ENCODE measurements at regions not wholly inside any gene's neighbourhood (a gene's known extent, or its start where the extent isn't known, plus 50 kb on each side); places are given as distances from the start of the nearest gene placed in this dataset.

DNA sequence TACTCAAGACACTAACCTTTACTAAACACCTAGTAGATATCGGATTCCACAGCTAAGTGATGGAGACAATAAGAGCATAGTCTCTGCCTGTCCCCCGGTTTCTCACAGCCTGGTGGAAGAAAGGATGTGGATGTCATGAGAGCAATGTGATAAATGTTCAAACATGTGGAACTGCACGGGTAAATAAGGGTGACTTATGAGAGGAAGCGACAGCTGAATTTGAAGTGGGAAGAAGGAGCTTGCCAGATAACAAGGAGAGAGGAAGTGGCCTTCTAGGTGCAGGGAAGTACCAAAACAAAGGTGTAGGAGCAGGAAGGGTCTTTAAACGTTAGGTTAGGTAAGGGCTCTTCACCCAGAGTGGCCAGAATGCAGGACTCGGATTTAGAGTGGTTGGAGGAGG lies 178.6 kb upstream of the NRIP1 start:
- no peaks in the 10 kb centered on the region for H3K79me2 ChIP-seq (ENCODE audit: insufficient read depth, low read length)
- DNase-seq (ENCODE audit: low spot score) (no peak), ATAC-seq (no peak), FAIRE-seq (no peak)
- BruUV-seq (replicated peaks): no TSS peak
- WGBS (ENCODE audit: low lambda C conversion rate): 72% methylated on average over 6 of the region's 6 CpGs
- H3K27me3 ChIP-seq (ENCODE audit: control insufficient read depth in 1 of 2, insufficient read depth in 2 of 2, low read length in 2 of 2): peaks cover 0 to 1% of the 10 kb centered on the region in 2 experiments; a peak in 1 of 5 replicates
- no peaks in the 10 kb centered on the region for H4K20me1 ChIP-seq (ENCODE audit: insufficient read depth, low read length)
- H3K4me1 ChIP-seq (ENCODE audit: insufficient read depth, low read length): peaks cover 10% of the 10 kb centered on the region
- no peaks in the 10 kb centered on the region for H3K9me3 ChIP-seq (ENCODE audit: low read length)
- H3K4me3 ChIP-seq (replicated peaks in 1 of 3; ENCODE audit: insufficient read depth in 1 of 3, low read depth in 2 of 3, low read length in 3 of 3): no peak overlapping the region
- CTCF ChIA-PET (ENCODE audit: low intra/inter-chr PET ratio, low total read pairs): no interaction called here
- H2AFZ ChIP-seq (ENCODE audit: low read length): no peak overlapping the region
- in situ Hi-C loops (cut with HindIII; ENCODE audit: extremely low pct_ligation_motif_present, low pct_unique_long_range_greater_than_20kb) (no loop called here), intact Hi-C loops (cut with micrococcal nuclease; ENCODE audit: unreplicated experiment) (no loop called here)
- no peak overlapping the region for H3K9ac ChIP-seq (ENCODE audit: insufficient read depth, low read depth, low read length)
- POLR2A ChIA-PET: no interaction called here
- TF ChIP-seq ZNF484 (CRISPR knock-in tag; IDR thresholded peaks at IDR 0.05; ENCODE audit: borderline replicate concordance, low read depth) (no peak), TOE1 (CRISPR knock-in tag; IDR thresholded peaks at IDR 0.05) (no peak), ZNF34 (CRISPR knock-in tag; IDR thresholded peaks at IDR 0.05; ENCODE audit: borderline replicate concordance) (no peak), KLF16 (CRISPR knock-in tag; IDR thresholded peaks at IDR 0.05) (no peak), MXI1 (IDR thresholded peaks at IDR 0.05; ENCODE audit: borderline replicate concordance, low read depth, low read length) (no peak), ZFX (CRISPR knock-in tag; IDR thresholded peaks at IDR 0.05; ENCODE audit: low read depth) (no peak), PCBP1 (IDR thresholded peaks at IDR 0.05; ENCODE audit: borderline replicate concordance, low read depth, low read length) (no peak)
- TF ChIP-seq, protein P1, sequence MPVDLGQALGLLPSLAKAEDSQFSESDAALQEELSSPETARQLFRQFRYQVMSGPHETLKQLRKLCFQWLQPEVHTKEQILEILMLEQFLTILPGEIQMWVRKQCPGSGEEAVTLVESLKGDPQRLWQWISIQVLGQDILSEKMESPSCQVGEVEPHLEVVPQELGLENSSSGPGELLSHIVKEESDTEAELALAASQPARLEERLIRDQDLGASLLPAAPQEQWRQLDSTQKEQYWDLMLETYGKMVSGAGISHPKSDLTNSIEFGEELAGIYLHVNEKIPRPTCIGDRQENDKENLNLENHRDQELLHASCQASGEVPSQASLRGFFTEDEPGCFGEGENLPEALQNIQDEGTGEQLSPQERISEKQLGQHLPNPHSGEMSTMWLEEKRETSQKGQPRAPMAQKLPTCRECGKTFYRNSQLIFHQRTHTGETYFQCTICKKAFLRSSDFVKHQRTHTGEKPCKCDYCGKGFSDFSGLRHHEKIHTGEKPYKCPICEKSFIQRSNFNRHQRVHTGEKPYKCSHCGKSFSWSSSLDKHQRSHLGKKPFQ (CRISPR knock-in tag; IDR thresholded peaks at IDR 0.05; ENCODE audit: insufficient replicate concordance): no peak
- no peak overlapping the region for H3K4me2 ChIP-seq (ENCODE audit: low read depth, low read length)
- no peak overlapping the region for H3K27ac ChIP-seq (ENCODE audit: extremely low read length, insufficient read depth, low read length)
- no peaks in the 10 kb centered on the region for H3K36me3 ChIP-seq (replicated peaks in 1 of 2; ENCODE audit: control insufficient read depth in 1 of 2, insufficient read depth in 2 of 2, low read length in 2 of 2)
